ENCODE measurements at regions not wholly inside any gene's neighbourhood (a gene's known extent, or its start where the extent isn't known, plus 50 kb on each side); places are given as distances from the start of the nearest gene placed in this dataset.

- Histone ChIP-seq H3K4me1 (no peaks in the 10 kb centered on the region), H3K27ac (no peak overlapping the region), H3K9me3 (no peaks in the 10 kb centered on the region), H3K27me3 (replicated peaks in 1 of 7) (peaks cover 0 to 4% (median 0%) of the 10 kb centered on the region in 7 donors), H3K4me3 (no peak overlapping the region), H3K36me3 (no peaks in the 10 kb centered on the region)
- TF ChIP-seq CTCF (IDR thresholded peaks at IDR 0.05 in 8 of 11, conservative IDR thresholded peaks at IDR 0.05 in 3 of 11) = no peak
- no peak for TF ChIP-seq POLR2AphosphoS5 (IDR thresholded peaks at IDR 0.05)
- no peak for TF ChIP-seq POLR2A (IDR thresholded peaks at IDR 0.05)
- no peak for DNase-seq
- WGBS, 5 donors = 70 to 93% (median 88%) methylated on average over 1 of the region's 1 CpG
- intact Hi-C loops (cut with DNase I; ENCODE audit: low total_unique reads) = no loop called here
Measured at GRCh38 chr1:219826290-219826689, 102.1 kb downstream of the SLC30A10 start.

GRCh38 chr1:219825355-219825754 lies 103.0 kb downstream of the SLC30A10 start:
- H3K27me3 ChIP-seq (replicated peaks in 1 of 7) = peaks cover 0 to 4% (median 0%) of the 10 kb centered on the region in 7 donors
- no peaks in the 10 kb centered on the region for H3K4me1 ChIP-seq
- WGBS, 5 donors = 92 to 97% (median 95%) methylated on average over 2 of the region's 2 CpGs
- no peak overlapping the region for H3K4me3 ChIP-seq
- TF ChIP-seq POLR2AphosphoS5 (IDR thresholded peaks at IDR 0.05) = no peak
- no peak for TF ChIP-seq CTCF (IDR thresholded peaks at IDR 0.05 in 8 of 11, conservative IDR thresholded peaks at IDR 0.05 in 3 of 11)
- no peak for TF ChIP-seq POLR2A (IDR thresholded peaks at IDR 0.05)
- intact Hi-C loops (cut with DNase I; ENCODE audit: low total_unique reads) = no loop called here
- H3K36me3 ChIP-seq = no peaks in the 10 kb centered on the region
- no peak overlapping the region for H3K27ac ChIP-seq
- no peaks in the 10 kb centered on the region for H3K9me3 ChIP-seq
- no peak for DNase-seq

GRCh38 chr1:219824338-219824737 lies 104.0 kb downstream of the SLC30A10 start:
- DNase-seq = no peak
- Histone ChIP-seq H3K27me3 (replicated peaks in 1 of 7) (no peaks in the 10 kb centered on the region), H3K9me3 (no peaks in the 10 kb centered on the region), H3K27ac (no peak overlapping the region), H3K4me1 (no peaks in the 10 kb centered on the region), H3K4me3 (no peak overlapping the region), H3K36me3 (no peaks in the 10 kb centered on the region)
- TF ChIP-seq POLR2AphosphoS5 (IDR thresholded peaks at IDR 0.05) = no peak
- TF ChIP-seq CTCF (IDR thresholded peaks at IDR 0.05 in 8 of 11, conservative IDR thresholded peaks at IDR 0.05 in 3 of 11) = no peak
- no peak for TF ChIP-seq POLR2A (IDR thresholded peaks at IDR 0.05)
- intact Hi-C loops (cut with DNase I; ENCODE audit: low total_unique reads) = no loop called here
- WGBS, 5 donors = 80 to 92% (median 87%) methylated on average over 2 of the region's 2 CpGs

- 71 to 91% (median 87%) methylated on average over 2 of the region's 2 CpGs for WGBS, 5 donors
- no peaks in the 10 kb centered on the region for H3K4me1 ChIP-seq
- H3K4me3 ChIP-seq = no peak overlapping the region
- intact Hi-C loops (cut with DNase I; ENCODE audit: low total_unique reads) = no loop called here
- H3K36me3 ChIP-seq = no peaks in the 10 kb centered on the region
- TF ChIP-seq POLR2AphosphoS5 (IDR thresholded peaks at IDR 0.05) = no peak
- TF ChIP-seq POLR2A (IDR thresholded peaks at IDR 0.05) = no peak
- TF ChIP-seq CTCF (IDR thresholded peaks at IDR 0.05 in 8 of 11, conservative IDR thresholded peaks at IDR 0.05 in 3 of 11) = no peak
- no peak overlapping the region for H3K27ac ChIP-seq
- no peak for DNase-seq
- H3K27me3 ChIP-seq (replicated peaks in 1 of 7) = peaks cover 0 to 8% (median 0%) of the 10 kb centered on the region in 7 donors
- H3K9me3 ChIP-seq = no peaks in the 10 kb centered on the region
Measured at GRCh38 chr1:219820551-219820950, 107.8 kb downstream of the SLC30A10 start.
